Endothelial cell of umbilical vein (primary cell): ENCODE measurements at regions not wholly inside any gene's neighbourhood (a gene's known extent, or its start where the extent isn't known, plus 50 kb on each side); places are given as distances from the start of the nearest gene placed in this dataset.

Experiments used
- EZH2 ChIP-seq: IDR thresholded peaks from 2 replicates; pipeline ENCODE4 v1.6.1; 2012; ENCODE audit warnings: borderline replicate concordance, low read depth, mild to moderate bottlenecking, moderate library complexity, low read length, inconsistent platforms; ENCODE audit not compliant: severe bottlenecking
- GATA2 ChIP-seq: IDR thresholded peaks from 2 replicates; pipeline ENCODE4 v1.7.0; 2011; ENCODE audit warnings: low read depth, mild to moderate bottlenecking, moderate library complexity, mixed read lengths, low read length; ENCODE audit not compliant: insufficient read length, insufficient read depth
- JUN ChIP-seq: IDR thresholded peaks from 2 replicates; pipeline ENCODE4 v1.6.1; 2011; ENCODE audit warnings: borderline replicate concordance, low read depth; ENCODE audit not compliant: insufficient read length, insufficient read depth
- POLR2A ChIP-seq: IDR thresholded peaks from 2 replicates; pipeline ENCODE4 v1.6.1; 2012; ENCODE audit warnings: low read depth, mild to moderate bottlenecking, control low read depth, low read length
- POLR2AphosphoS5 ChIP-seq: IDR thresholded peaks from 2 replicates; pipeline ENCODE4 v1.6.1; 2012; ENCODE audit warnings: low read depth, mild to moderate bottlenecking, control low read depth, low read length, moderate library complexity; ENCODE audit not compliant: insufficient read depth
- TF ChIP-seq, protein P1 (sequence below), 2 donors: IDR thresholded peaks; 1 replicate in 1 of 2; 2 replicates in 1 of 2; pipeline ENCODE4 v1.5.1; 2011; ENCODE audit warnings: low read length in 2 of 2, mild to moderate bottlenecking in 2 of 2, moderate library complexity in 2 of 2, control low read depth in 1 of 2, inconsistent platforms in 1 of 2, low read depth in 1 of 2; ENCODE audit not compliant: insufficient read depth in 1 of 2; ENCODE audit errors: extremely low read depth in 1 of 2
- TF ChIP-seq, protein P2 (sequence below): IDR thresholded peaks from 2 replicates; pipeline ENCODE4 v1.6.1; 2011; ENCODE audit not compliant: insufficient read depth, insufficient read length

- TF ChIP-seq, protein P1, sequence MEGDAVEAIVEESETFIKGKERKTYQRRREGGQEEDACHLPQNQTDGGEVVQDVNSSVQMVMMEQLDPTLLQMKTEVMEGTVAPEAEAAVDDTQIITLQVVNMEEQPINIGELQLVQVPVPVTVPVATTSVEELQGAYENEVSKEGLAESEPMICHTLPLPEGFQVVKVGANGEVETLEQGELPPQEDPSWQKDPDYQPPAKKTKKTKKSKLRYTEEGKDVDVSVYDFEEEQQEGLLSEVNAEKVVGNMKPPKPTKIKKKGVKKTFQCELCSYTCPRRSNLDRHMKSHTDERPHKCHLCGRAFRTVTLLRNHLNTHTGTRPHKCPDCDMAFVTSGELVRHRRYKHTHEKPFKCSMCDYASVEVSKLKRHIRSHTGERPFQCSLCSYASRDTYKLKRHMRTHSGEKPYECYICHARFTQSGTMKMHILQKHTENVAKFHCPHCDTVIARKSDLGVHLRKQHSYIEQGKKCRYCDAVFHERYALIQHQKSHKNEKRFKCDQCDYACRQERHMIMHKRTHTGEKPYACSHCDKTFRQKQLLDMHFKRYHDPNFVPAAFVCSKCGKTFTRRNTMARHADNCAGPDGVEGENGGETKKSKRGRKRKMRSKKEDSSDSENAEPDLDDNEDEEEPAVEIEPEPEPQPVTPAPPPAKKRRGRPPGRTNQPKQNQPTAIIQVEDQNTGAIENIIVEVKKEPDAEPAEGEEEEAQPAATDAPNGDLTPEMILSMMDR (IDR thresholded peaks at IDR 0.05; ENCODE audit: extremely low read depth in 1 of 2, insufficient read depth in 1 of 2, low read depth in 1 of 2, low read length in 2 of 2): no peak
- TF ChIP-seq POLR2AphosphoS5 (no peak), GATA2 (no peak), POLR2A (no peak), EZH2 (no peak), JUN (no peak)
- TF ChIP-seq, protein P2, sequence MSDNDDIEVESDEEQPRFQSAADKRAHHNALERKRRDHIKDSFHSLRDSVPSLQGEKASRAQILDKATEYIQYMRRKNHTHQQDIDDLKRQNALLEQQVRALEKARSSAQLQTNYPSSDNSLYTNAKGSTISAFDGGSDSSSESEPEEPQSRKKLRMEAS: no peak
Observed at GRCh38 chr17:77301694-77302266, 161.0 kb downstream of the SEC14L1 start.
